Activated CD8-positive, alpha-beta memory T cell treated with anti-CD3 and anti-CD28 coated beads for 36 hours (primary cell): ENCODE measurements at regions not wholly inside any gene's neighbourhood (a gene's known extent, or its start where the extent isn't known, plus 50 kb on each side); places are given as distances from the start of the nearest gene placed in this dataset.

Experiments used
- CTCF ChIA-PET: fragments of 350-600 bp; sonication (Branson Sonifier 250); formaldehyde crosslinking; loops from one replicate; lab custom pipeline; 2021; ENCODE audit warnings: antibody characterized with exemption; lab: Charles Lee
- POLR2A ChIA-PET: fragments of 350-600 bp; sonication (Branson Sonifier 250); formaldehyde crosslinking; loops from one replicate; lab custom pipeline; 2021; ENCODE audit warnings: antibody characterized with exemption; lab: Charles Lee

DNA sequence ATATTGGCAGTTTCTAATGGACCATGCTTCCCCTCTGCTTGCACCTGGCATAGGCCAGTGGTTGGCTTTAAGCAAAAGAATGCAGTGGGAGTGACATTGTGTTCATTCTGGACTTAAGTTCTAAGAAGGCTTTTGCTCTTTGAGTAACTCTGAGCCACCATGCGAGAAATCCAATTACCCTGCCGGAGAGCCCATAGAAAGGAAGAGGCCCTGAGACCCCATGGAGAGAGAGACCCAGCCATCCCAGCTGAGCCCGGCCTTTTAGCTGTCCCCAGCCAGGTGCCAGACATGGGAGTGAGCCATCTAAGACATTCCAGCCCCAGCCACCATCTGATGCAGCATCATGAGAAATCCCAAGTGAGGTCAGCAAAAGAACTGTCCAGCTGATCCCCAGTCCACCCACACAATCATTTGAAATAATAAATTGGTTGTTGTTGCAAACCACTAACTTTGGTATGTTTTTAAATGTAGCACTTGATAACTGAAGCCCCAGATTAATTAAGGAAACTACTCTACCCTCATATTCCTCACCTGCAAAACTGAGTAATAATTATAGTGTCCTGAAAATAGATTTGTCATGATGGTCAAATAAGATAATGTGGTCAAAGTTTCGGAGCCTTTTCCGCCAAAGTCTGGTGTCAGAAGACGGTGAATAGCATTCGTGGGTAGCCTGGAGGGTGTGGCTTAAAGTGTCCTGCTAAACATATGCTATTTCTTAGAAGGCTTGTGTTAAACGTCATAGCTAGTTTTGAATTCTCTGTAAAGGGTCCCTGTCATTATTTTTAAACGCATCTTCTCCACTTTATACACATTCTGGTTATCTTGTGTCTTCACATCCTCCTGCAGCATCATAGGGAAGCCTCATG lies 166.6 kb upstream of the PELI2 start:
- POLR2A ChIA-PET, result no interaction called here
- CTCF ChIA-PET, result no interaction called here

DNA sequence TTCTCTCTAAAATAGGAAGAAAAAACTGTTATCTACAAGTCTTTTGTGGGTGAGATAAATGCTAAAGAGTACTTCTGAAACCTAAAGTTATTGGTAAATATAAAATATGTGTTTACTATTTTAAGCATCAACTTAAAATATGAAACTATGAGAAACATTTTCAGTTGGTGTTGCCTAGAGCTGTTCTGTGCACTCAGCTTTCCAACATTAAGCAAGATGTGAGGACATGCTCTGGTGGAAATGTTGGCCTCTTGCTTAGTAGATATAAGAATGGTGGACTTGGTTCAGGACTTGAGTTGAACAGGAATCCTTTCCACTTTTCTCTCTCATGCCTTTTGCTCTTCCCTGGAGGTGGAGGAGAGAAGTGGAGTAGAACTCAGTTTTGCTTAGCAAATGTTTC lies 164.1 kb upstream of the PELI2 start:
- CTCF ChIA-PET, result no interaction called here
- POLR2A ChIA-PET, result no interaction called here

DNA sequence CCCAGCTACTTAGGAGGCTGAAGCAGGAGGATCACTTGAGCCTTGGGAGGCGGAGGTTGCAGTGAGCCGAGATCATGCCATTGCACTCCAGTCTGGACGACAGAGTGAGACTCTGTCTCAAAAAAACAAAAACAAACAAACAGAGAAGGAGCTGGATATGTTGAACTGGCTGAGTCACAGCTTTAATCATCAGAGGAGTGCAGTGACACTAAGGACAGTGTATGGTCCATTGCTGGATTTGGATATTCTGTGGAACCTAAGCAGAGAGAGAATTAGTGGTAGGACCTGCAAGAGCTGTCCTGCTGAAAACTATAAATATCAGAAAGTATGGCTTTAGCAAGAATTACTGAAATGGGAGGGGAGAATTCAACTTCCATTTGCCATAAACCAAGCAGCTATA lies 163.0 kb upstream of the PELI2 start:
- CTCF ChIA-PET, result no interaction called here
- POLR2A ChIA-PET, result no interaction called here

DNA sequence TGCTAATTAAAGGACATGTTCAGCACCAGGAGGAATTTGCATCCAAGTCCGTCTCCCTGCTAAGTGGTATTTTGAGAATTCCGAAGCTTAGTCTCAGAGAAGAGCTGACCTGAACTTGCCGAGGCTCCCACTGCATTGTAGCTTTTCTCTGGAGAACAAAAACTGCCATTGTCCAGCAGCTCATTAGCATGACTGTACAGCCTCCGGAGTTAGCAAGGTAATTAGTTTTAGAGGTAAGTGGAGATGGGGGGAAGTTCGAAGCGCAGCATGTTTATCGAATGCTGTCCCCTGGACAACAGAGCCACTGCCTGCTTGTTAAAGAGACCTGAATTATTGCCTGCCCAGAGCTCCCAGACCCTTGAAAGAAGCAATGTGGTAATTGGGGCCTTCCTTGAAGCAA lies 160.3 kb upstream of the PELI2 start:
- ChIA-PET CTCF (no interaction called here), POLR2A (no interaction called here)

GRCh38 chr14:55963295-55963694 lies 154.9 kb upstream of the PELI2 start:
- CTCF ChIA-PET, result no interaction called here
- POLR2A ChIA-PET, result no interaction called here

DNA sequence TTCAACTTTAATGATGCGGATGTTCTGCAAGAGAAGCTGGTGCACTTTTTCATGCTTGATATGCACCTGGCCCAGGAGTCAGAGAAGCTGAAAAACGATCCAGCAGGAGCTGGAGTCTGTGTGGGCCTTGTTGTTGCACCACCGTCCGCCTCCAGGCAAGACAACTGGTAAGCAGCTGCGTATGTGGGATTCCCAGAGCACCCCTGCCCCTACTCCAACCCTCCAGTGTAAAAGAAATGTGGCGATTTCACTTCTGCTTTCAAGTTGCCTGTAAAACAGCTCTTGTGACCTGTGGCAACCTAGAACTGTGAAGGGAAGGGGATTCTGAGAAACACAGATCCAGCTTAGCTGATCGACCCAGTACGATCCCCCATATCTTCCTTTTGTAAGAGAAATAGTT lies 154.1 kb upstream of the PELI2 start:
- CTCF ChIA-PET, result no interaction called here

GRCh38 chr14:55964821-55965220 lies 153.4 kb upstream of the PELI2 start:
- ChIA-PET POLR2A (no interaction called here), CTCF (no interaction called here)

More for the DNA sequence above, 154.1 kb upstream of the PELI2 start:
- POLR2A ChIA-PET, result no interaction called here

DNA sequence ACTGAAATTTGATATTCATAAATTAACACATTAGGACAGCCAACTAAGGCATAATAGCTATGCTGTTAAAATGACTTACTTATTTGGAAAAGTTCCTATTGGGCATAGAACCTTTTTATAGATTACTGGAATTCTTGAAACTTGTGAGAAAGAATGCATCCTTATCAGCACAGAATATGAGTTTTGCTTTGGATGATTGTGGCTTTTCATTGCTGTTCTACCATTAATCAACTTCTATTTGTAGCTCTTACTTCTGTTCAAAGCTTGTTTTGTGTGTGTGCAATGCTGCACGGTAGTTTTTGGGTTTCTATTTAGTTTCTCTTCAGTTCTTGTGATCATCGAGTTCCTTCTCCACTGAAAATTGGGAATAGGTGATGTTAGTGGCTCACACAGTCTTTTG lies 152.4 kb upstream of the PELI2 start:
- ChIA-PET CTCF (no interaction called here), POLR2A (no interaction called here)

- CTCF ChIA-PET, result no interaction called here
- POLR2A ChIA-PET, result no interaction called here
These were observed 149.5 kb upstream of the PELI2 start for GRCh38 chr14:55968741-55969140.

DNA sequence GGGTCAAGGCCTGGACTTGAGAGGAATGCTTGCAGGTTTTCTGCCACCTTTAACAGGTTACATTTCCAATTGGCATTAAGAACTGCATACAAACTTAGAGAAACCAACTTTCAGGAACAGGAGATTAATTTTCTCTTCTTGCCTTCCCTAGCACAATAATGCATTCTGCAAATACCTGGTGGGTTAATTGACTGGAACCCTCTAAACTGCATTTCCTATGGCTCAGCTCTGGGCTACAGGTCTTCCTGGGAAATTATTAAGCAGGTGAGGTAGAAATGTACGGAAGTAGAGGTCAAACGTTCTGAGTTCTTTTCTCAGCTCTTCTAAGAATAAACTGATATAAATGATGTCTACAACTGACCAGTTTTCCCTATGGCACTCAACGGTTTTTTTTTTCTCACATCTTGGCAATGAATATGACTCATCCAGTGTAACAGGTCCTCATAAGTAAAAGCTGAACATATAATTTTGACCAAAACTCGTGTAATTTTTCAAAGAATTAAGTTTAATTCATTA lies 144.9 kb upstream of the PELI2 start:
- ChIA-PET CTCF (no interaction called here), POLR2A (no interaction called here)

DNA sequence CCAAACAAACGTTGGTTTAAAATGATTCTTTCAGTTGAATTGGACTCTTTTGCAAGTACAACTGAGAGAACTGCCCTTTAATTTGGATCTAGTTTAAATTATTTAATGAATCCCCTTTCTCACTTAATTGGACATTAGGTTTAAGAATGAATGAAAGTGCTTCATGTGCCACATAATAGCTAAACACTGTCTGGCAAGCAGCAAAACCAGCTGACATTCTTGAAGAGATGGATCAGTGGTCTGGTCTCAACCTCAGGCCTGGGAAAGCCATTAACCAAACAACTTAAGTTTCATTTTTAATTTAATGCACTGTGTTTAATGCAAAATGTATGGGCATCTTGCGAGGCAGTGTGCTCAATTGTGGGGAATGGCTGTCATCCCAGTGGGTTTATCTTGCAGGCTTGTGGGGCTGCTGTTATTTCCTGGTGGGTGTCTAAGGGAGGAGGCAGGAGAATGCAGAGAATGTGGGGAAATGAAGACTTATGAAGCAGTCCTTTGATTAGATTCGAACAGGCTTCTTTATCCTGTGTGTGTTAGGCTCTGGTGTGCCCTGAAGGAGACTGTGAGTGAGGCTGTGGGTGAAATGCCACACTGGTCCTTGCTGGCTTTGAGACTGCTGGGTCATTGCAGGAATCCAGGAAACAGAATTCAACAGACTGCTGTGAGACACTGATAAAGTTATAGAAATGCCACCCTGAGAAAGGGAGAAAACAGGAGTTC lies 144.1 kb upstream of the PELI2 start:
- ChIA-PET CTCF (no interaction called here), POLR2A (no interaction called here)

- ChIA-PET CTCF (no interaction called here), POLR2A (no interaction called here)
These were observed 142.8 kb upstream of the PELI2 start for GRCh38 chr14:55975281-55975910.

GRCh38 chr14:55976219-55976618 lies 142.0 kb upstream of the PELI2 start:
- ChIA-PET CTCF (no interaction called here), POLR2A (no interaction called here)

GRCh38 chr14:55976655-55977054 lies 141.6 kb upstream of the PELI2 start:
- POLR2A ChIA-PET, result no interaction called here
- CTCF ChIA-PET, result no interaction called here

DNA sequence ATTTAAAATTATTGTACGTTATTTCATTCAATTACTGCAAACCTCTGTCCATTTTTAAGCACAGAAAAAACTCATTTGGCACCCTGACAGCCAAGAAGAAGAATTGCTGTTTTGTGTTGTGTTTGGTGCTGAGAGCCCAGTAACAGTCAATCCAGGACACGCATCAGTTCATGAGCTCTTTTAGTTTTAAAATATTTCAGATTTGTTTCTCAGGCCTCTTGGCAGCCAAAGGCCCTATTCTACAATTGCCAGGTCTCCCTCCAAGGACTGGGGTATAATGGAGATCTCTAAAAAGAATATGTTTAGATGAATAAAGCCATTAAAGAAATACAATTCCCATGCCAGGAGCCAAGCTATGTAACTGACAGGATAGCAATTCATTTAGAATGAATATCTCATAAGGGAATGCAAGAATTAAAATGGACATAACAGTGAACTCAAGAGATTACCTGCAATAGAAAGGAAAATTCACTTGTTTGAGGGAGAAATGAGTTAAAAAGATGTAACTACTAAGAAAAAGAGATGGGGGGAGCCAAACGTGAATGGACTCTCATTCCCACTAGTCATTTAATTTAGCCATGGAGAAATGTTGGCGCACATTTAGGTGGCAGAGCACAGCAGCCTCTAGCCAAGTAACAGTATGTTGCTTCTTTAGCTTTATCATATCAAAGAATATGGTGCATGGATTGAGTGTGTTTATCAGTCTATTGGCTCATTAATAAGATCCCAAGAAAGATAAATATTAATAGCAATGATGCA lies 140.6 kb upstream of the PELI2 start:
- ChIA-PET CTCF (no interaction called here), POLR2A (no interaction called here)

DNA sequence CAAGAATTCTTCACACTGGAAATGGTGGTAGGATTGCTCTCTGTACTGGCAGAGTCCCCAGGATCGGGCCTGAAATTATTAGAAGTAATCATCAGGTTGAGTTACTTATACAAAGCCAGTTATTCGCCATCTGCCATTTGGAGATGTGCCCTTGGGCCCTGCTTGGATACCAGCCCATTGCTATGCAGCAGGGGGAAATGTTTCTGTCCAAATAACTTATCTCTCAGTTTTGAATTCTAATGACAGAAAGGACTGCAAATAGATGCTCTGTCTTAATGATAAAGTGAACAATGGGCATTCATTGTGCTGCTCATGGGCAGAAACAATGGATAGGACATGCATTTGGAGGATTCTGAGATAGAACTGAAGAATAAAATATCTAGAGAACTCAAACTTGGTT lies 139.1 kb upstream of the PELI2 start:
- ChIA-PET CTCF (no interaction called here), POLR2A (no interaction called here)

GRCh38 chr14:55979781-55980180 lies 138.4 kb upstream of the PELI2 start:
- CTCF ChIA-PET, result no interaction called here
- POLR2A ChIA-PET, result no interaction called here

DNA sequence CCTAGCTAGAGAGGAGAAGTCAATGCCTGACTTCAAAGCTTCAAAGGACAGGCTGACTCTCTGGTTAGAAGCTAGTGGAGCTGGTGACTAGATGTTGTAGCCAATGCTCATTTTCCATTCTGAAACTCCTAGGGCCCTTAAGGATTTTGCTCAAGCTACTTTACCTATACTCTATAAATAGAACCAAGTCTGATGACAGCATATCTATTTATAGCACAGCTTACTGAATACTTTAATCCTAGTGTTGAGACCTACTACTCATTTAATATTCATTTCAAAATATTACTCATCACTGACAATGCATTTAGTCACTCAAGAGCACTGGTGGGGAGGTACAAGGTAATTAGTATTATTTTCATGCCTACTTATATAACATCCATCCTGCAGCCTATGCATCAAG lies 137.2 kb upstream of the PELI2 start:
- CTCF ChIA-PET, result no interaction called here

GRCh38 chr14:55986069-55986468 lies 132.1 kb upstream of the PELI2 start:
- CTCF ChIA-PET, result no interaction called here
- POLR2A ChIA-PET, result no interaction called here

More for the DNA sequence above, 137.2 kb upstream of the PELI2 start:
- POLR2A ChIA-PET, result no interaction called here

- CTCF ChIA-PET, result no interaction called here
- POLR2A ChIA-PET, result no interaction called here
These were observed 117.4 kb upstream of the PELI2 start for GRCh38 chr14:56000846-56001245.
